Frontal cortex (tissue), 3 donors: ENCODE measurements at regions not wholly inside any gene's neighbourhood (a gene's known extent, or its start where the extent isn't known, plus 50 kb on each side); places are given as distances from the start of the nearest gene placed in this dataset.
A peak's percentile ranks its signal among the peaks of the same experiment; 100 is the strongest.

Experiments
- DNase-seq, 2 donors: peaks; one replicate each; pipeline ENCODE4 v3.0.0; 2012; ENCODE audit warnings: low spot score in 2 of 2
- FAIRE-seq: peaks from 2 replicates; lab custom pipeline; 2012; peaks lifted over from hg19 to GRCh38; lab: Jason Lieb, UNC
- donor health status: control.
- donor health status: control.
- donor health status: control.

DNA sequence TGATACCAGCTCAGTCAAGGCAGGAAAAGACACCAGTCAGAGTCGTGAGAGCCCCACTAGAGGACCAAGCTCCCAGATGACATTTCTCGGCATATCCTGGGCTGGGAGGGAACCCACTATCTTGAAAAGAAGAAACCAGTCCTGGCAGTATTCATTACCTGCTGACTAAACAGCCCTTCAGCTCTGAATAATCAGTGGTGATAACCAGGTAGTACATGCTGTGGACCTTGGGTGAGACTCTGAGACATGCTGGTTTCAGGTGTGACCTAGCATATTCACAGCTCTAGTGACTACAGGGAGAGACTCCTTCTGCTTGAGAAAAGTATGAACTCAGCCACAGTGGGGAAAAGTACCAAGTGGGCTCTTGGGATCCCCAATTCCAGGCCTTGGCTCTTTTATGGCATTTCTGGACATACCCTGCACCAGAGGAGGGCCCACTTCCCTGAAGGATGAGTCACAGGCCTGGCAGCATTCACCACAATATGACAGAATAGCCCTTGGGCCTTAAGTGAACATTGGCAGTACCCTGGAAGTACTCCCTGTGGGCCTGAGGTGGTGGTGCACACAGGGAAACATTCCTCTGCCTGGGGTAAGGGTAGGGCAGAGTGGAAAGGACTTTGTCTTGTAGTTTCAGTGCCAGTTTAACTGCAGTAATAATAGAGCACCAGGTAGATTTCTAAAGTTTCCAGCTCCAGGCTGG lies 82.6 kb upstream of the SLC38A4 start:
- DNase-seq = no peak
- no peak for FAIRE-seq

GRCh38 chr12:46908936-46909635 lies 83.3 kb upstream of the SLC38A4 start:
- FAIRE-seq = no peak
- no peak for DNase-seq

DNA sequence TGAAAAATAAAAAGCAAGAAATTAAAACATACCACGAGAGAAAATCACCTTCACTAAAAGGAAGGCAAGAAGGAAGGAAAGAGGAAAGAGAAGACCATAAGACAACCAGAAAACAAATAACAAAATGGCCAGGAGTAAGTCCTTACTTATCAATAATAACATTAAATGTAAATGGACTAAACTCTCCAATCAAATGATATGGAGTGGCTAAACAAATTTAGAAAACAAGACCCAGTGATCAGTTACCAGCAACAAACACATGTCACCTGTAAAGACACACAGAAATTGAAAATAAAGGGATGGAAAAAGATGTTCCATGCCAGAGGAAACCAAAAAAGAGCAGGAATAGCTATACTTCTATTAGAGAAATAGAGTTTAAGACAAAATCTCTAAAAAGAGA lies 85.0 kb upstream of the SLC38A4 start:
- no peak for FAIRE-seq

DNA sequence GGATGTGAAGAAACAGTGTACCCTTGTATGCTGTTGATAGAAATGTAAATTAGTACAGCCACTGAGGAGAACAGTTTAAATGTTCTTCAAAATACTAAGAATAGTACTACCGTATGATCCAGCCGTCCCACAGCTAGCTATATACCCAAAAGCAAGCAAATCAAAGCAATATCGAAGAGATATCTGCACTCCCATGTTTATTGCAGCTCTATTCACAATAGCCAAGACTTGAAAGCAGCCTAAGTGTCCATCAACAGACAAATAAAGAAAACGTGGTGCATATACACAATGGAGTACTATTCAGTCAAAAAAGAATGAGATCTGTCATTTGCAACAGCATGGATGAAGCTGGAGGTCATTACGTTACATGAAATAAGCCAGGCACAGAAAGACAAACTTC lies 88.5 kb upstream of the SLC38A4 start:
- FAIRE-seq (no peak), DNase-seq (no peak)

More for the DNA sequence above, 85.0 kb upstream of the SLC38A4 start:
- no peak for DNase-seq

- FAIRE-seq = no peak
Measured at GRCh38 chr12:46915082-46915481, 89.3 kb upstream of the SLC38A4 start.

GRCh38 chr12:46915836-46916235 lies 90.0 kb upstream of the SLC38A4 start:
- FAIRE-seq (no peak), DNase-seq (no peak)

More at GRCh38 chr12:46915082-46915481, 89.3 kb upstream of the SLC38A4 start:
- no peak for DNase-seq

DNA sequence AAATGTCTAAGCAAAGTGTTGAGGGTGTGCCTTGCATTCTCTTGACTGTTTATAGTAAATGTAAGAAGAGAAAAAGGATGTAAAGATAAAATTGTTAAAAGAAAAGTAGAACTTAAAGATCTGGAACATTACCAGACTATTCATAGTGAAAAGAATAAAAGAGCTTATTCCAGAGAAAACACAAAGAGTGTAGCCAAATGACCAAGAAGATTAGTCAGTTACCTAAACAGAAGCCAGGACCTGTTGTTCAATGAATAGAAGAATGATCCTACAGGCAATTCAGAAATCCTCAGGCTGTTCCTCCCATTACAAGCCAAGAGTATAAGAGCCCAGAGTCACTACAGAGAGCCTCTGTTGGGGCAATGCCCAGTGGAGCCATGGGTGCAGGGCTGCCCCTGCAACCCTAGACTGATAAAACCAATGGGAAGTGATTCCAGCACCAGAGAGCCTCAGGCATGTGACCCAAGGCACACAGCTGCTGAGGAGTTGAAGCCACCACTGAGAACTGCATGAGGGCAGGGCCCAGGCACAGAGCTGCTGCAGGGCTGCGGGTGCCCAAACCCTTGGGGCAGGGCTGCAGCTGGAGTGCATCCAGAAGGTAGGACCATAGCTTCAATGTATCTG lies 91.1 kb upstream of the SLC38A4 start:
- FAIRE-seq = no peak
- DNase-seq = no peak

- DNase-seq (no peak), FAIRE-seq (no peak)
Measured at GRCh38 chr12:46917821-46918220, 92.0 kb upstream of the SLC38A4 start.

- no peak for FAIRE-seq
Measured at GRCh38 chr12:46918631-46919030, 92.8 kb upstream of the SLC38A4 start.

DNA sequence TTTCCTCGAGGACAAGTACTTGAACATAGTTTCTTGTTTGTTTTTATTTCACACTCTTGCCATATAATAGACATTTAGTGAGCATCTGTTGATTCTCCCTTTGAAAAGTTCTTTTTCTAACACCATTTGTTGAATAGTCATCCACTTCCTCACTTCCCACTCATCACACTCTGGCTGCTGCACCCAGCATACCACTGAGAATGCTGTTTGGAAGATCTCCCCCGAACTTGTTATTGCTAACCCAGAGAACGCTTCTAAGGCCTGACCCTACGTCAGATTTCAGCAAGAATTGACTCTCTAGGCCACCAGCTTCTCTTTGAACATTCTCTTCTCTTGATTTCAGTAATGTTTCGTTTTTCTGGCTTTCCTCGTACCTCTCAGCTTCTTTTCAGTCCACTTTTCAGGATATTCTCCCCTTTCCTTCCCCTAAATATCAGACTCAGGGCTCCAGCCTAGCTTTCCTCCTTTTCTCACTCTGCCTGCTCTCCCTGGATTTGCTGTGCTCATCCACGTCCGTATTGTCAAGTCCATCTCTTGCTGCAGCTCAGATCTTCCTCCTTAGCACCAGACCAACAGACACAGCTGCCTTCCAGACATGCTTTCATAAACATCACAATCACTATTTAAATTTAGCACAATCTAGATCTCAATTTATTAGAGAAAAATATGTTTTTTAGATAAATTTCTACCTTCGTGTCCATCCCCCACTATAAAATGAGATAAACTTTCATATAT lies 94.0 kb upstream of the SLC38A4 start:
- FAIRE-seq (no peak), DNase-seq (peak in 1 of 2 donors; percentile 12)

More at GRCh38 chr12:46918631-46919030, 92.8 kb upstream of the SLC38A4 start:
- DNase-seq = no peak

- DNase-seq (no peak), FAIRE-seq (no peak)
Measured at GRCh38 chr12:46920499-46920898, 94.7 kb upstream of the SLC38A4 start.

GRCh38 chr12:46921048-46921763 lies 95.4 kb upstream of the SLC38A4 start:
- FAIRE-seq = no peak
- DNase-seq = no peak

DNA sequence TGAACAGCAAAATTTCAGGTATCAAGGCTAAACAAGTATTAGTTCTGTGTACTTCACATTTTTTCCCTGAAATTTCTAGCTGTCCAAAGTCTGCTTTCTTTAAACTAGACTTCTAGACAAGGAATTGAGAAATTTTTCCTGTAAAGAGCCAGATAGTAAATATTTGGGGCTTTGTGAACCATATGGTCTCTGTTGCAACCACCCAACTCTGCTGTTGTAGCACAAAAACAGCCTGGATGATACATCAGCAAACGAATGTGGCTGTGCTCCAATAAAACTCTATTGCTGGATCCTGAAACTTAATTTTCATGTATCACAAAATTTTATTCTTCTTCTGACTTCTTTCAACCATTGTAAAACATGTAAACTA lies 96.0 kb upstream of the SLC38A4 start:
- FAIRE-seq (no peak), DNase-seq (no peak)

DNA sequence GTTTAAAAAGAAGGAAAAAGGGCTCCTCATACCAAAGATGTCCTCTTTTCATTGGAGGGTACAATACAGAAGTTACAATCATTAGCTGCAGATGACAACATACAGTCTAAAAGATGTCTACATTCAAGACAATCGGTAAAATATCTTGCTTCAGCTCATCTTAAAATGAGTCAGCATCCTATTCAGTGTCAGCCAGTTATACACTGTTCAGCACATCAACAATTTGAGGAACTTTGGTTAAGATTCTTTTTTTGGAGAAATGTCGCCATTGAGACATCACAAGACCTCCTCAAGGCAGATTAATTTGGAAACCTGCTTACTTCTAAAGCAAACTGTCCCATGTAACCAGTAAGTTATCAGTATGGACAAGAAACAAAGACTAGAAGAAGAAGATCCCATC lies 100.7 kb upstream of the SLC38A4 start:
- FAIRE-seq = no peak
- no peak for DNase-seq

GRCh38 chr12:46930101-46930500 lies 104.3 kb upstream of the SLC38A4 start:
- FAIRE-seq (no peak), DNase-seq (no peak)

DNA sequence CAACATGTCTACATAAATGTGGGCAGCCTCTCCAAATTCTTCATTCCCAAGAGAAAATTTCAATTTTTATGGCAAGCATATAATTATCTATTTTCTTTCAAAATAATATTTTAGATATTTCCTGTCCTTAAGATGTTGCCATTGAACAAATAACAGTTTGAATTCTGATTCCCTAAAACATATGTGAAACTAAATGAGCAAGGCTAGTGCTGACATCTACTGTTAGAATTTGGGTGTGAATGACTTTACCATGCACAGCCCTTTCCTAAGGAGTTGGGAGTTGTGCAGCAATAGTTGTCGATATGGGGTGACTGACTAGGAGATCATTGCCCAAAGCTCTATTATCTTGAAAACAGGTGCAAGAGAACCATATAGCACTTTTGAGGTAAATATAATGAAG lies 108.2 kb upstream of the SLC38A4 start:
- DNase-seq = peak in 1 of 2 donors; percentile 35
- FAIRE-seq = peak; percentile 67

DNA sequence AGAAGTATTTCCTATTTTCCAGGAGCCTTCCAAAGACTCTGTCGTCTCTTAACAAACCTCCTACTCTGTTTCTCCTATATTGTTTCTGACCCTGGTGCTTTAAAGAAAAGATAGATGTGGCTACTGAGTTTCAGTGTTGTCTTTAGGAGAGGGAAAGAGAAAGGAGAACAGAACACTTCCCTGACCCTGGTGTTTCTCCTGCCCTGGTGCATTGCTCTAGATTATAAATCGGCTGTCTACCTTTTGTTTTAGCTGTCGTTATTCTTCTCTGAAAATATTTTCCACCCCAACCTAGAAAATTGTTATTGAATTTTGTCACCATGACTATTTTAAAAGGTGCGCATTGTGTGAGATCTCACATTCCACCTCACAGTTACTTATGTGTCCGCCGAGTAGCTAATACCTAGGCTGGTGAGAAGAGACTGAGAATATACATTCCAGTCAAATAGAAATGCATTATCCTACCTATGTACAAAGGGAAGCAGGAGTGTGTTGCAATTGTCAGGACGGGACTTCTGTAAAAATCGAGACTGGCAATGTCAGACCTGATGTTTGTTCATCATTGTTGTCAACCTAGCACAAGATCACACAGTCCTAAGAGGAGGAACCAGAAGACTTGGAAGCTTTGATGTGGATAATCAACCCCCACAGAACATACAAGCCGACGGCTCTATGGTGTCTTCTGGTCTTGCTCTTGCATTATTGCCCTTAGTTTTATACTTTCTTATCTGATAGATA lies 108.7 kb upstream of the SLC38A4 start:
- DNase-seq (no peak), FAIRE-seq (no peak)

DNA sequence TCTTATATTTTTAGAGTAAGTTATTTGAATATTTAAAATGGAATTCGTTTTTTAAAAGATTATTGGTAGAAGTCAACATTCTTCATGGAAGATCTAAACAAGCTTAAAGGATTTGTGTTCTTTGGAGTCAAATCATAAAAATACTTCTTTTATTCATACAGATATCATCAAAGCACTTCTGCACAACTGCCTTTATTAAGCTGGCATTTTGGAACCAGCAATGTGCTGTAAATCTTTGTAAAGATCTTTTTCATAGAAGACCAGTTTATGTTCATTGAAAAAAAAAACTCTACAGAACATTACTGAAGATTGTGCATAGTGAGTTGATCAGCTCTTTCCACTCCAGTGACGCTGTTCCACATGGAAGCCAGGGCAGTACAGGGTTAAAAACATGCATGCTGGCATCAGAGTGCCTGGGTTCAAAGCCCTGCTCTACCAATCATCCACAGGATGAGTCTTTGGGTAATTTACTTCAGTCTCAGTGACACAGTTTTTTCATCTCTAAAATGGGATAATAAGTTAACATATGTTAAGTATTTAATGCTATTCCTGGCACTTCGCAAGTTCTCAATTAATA lies 109.6 kb upstream of the SLC38A4 start:
- DNase-seq (no peak), FAIRE-seq (peak; percentile 19)

- FAIRE-seq (no peak), DNase-seq (no peak)
Measured at GRCh38 chr12:46936042-46936441, 110.2 kb upstream of the SLC38A4 start.
